ENCODE measurements at regions not wholly inside any gene's neighbourhood (a gene's known extent, or its start where the extent isn't known, plus 50 kb on each side); places are given as distances from the start of the nearest gene placed in this dataset.

DNA sequence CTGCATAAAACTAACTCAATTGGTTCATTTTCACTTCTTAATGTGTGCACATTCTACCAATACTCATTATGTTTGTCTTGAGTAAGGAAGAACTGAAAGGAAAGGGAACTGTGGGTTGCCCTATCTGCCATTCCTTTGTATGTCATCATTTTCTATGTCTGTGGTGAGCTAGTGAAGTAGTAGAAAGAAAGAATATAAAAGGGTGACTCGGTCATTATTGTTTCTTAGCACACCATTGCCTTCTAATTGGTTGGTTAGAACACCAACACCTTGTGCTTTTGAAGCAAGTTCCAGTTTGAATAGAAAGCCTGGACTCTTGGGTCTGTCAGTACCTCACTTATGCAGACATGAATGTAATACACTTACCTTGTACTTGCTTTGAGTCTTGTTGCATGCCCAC, 64.3 kb upstream of the MDFIC start:
- ATAC-seq (peak; percentile 26), DNase-seq (no peak)
- ChIA-PET CTCF (interaction anchor here (1.9 kb wide), 1 partner anchor 8 kb away, joined by 7 read pairs; no protein-coding TSS in a partner anchor), POLR2A (interaction anchor here (0.9 kb wide), 1 partner anchor 68 kb away, joined by 4 read pairs; no protein-coding TSS in a partner anchor)
- H3K27ac Mint-ChIP-seq = no peak overlapping the region
- intact Hi-C loops (cut with DNase I, micrococcal nuclease) = loop anchor here in 1 of 2 experiments (5.0 kb wide), 1 partner anchor 775 kb away; no protein-coding TSS in a partner anchor
- no peaks in the 10 kb centered on the region for H3K36me3 Mint-ChIP-seq (ENCODE audit: low read depth)
- no peak overlapping the region for H3K4me3 Mint-ChIP-seq
- H3K4me1 Mint-ChIP-seq = no peaks in the 10 kb centered on the region
- H3K9me3 Mint-ChIP-seq (ENCODE audit: low read depth) = no peaks in the 10 kb centered on the region
- H3K27me3 Mint-ChIP-seq = peaks cover 4% of the 10 kb centered on the region

DNA sequence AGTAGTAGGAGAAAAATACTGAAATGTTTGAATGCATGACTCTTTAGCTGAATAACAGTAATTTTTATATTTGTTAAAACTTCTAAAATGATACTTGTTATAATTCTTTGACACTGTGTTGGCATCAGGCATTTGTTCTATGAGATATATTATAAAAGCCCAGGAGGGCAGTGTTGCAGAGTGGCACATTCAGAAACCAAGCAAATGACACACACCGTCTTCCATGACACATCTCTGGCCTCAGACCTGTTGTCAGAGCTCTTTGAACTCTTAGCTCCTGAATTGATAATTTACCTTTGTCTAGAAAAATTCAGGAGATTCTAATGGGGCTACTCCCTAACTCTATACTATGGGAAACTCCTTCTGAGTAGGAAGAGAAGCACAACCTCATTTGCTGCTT, 62.4 kb upstream of the MDFIC start:
- DNase-seq (no peak), ATAC-seq (no peak)
- H3K27ac Mint-ChIP-seq = no peak overlapping the region
- no peaks in the 10 kb centered on the region for H3K36me3 Mint-ChIP-seq (ENCODE audit: low read depth)
- no peaks in the 10 kb centered on the region for H3K4me1 Mint-ChIP-seq
- H3K4me3 Mint-ChIP-seq = no peak overlapping the region
- peaks cover 4% of the 10 kb centered on the region for H3K27me3 Mint-ChIP-seq
- intact Hi-C loops (cut with DNase I, micrococcal nuclease) = loop anchor here in 1 of 2 experiments (5.0 kb wide), 1 partner anchor 777 kb away; no protein-coding TSS in a partner anchor
- POLR2A ChIA-PET = no interaction called here
- no peaks in the 10 kb centered on the region for H3K9me3 Mint-ChIP-seq (ENCODE audit: low read depth)
- CTCF ChIA-PET = no interaction called here

- no peak for ATAC-seq
- no peak for DNase-seq
- intact Hi-C loops (cut with DNase I, micrococcal nuclease) = loop anchor here in 1 of 2 experiments (10.0 kb wide), 1 partner anchor 615 kb away; no protein-coding TSS in a partner anchor
- POLR2A ChIA-PET = no interaction called here
- peaks cover 3% of the 10 kb centered on the region for H3K27me3 Mint-ChIP-seq
- H3K9me3 Mint-ChIP-seq (ENCODE audit: low read depth) = no peaks in the 10 kb centered on the region
- no peaks in the 10 kb centered on the region for H3K4me1 Mint-ChIP-seq
- H3K36me3 Mint-ChIP-seq (ENCODE audit: low read depth) = no peaks in the 10 kb centered on the region
- no peak overlapping the region for H3K27ac Mint-ChIP-seq
- CTCF ChIA-PET = no interaction called here
- H3K4me3 Mint-ChIP-seq = no peak overlapping the region
Measured at GRCh38 chr7:114860206-114860605, 61.7 kb upstream of the MDFIC start.

- intact Hi-C loops (cut with DNase I, micrococcal nuclease) = loop anchor here in 1 of 2 experiments (10.0 kb wide), 1 partner anchor 612 kb away; no protein-coding TSS in a partner anchor
- CTCF ChIA-PET = no interaction called here
- Mint-ChIP-seq H3K27ac (no peak overlapping the region), H3K9me3 (ENCODE audit: low read depth) (no peaks in the 10 kb centered on the region), H3K4me1 (peaks cover 6% of the 10 kb centered on the region), H3K36me3 (ENCODE audit: low read depth) (no peaks in the 10 kb centered on the region), H3K27me3 (peaks cover 2% of the 10 kb centered on the region), H3K4me3 (no peak overlapping the region)
- ATAC-seq (no peak), DNase-seq (no peak)
- POLR2A ChIA-PET = no interaction called here
Measured at GRCh38 chr7:114862406-114862805, 59.5 kb upstream of the MDFIC start.

DNA sequence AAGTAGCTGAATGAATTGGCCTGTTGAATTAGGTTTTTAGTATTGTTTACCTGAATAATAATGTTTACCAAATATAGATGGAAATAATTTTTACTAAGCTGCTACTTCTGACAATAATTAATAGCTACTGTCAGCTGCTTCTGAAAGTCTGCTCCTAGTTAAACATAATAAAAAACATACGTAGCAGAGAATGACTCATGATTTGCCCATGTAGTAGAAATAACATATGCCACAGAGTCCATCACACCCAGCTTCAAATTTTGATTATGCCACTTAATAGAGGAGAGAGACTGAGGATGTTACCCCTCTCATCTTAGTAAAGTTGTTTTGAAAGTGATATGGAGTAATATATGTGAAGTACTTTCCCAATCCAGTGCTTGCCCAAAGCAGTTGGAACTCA, 57.6 kb upstream of the MDFIC start:
- Mint-ChIP-seq H3K4me1 (peaks cover 6% of the 10 kb centered on the region), H3K4me3 (no peak overlapping the region), H3K27ac (no peak overlapping the region), H3K36me3 (ENCODE audit: low read depth) (no peaks in the 10 kb centered on the region), H3K27me3 (no peaks in the 10 kb centered on the region), H3K9me3 (ENCODE audit: low read depth) (no peaks in the 10 kb centered on the region)
- ATAC-seq (no peak), DNase-seq (no peak)
- ChIA-PET CTCF (interaction anchor here (0.7 to 2.8 kb wide), 10 partner anchors 9 to 837 kb away, joined by 3 to 15 read pairs (median 5); no protein-coding TSS in a partner anchor), POLR2A (no interaction called here)
- intact Hi-C loops (cut with DNase I, micrococcal nuclease) = loop anchor here (2.0 to 10.0 kb wide), 4 partner anchors 67 to 987 kb away; no protein-coding TSS in a partner anchor

DNA sequence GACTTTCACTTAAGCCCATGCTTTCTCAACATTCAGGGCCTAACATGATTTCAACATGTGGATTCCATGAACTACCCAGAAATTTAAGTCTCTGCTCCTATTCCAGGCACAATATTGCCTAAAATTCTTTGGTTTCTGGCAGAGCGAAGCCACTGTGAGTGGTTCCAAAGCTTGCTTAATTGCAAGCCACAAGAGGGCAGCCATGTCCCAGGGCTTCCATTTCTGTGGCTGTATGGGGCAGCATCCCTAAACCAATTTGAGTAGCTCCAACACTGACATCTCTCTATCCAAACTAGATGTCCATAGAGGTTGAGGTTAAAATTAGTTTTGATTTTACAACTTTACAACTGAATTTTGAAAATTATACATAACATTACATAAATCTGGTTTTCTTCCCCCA, 56.3 kb upstream of the MDFIC start:
- Mint-ChIP-seq H3K4me1 (peaks cover 6% of the 10 kb centered on the region), H3K27me3 (no peaks in the 10 kb centered on the region), H3K36me3 (ENCODE audit: low read depth) (no peaks in the 10 kb centered on the region), H3K27ac (no peak overlapping the region), H3K4me3 (no peak overlapping the region), H3K9me3 (ENCODE audit: low read depth) (no peaks in the 10 kb centered on the region)
- POLR2A ChIA-PET = no interaction called here
- DNase-seq (peak; percentile 77), ATAC-seq (peak; percentile 75)
- intact Hi-C loops (cut with DNase I, micrococcal nuclease) = loop anchor here (1.0 to 10.0 kb wide), 8 partner anchors 57 to 1045 kb away; partner anchors contain the start of gene MDFIC (in 1 of the 2)
- CTCF ChIA-PET = interaction anchor here (0.5 to 2.8 kb wide), 24 partner anchors 9 to 839 kb away, joined by 3 to 15 read pairs (median 4); partner anchors contain the start of gene MDFIC
